ENCODE measurements at regions not wholly inside any gene's neighbourhood (a gene's known extent, or its start where the extent isn't known, plus 50 kb on each side); places are given as distances from the start of the nearest gene placed in this dataset.
"Not testable (repeated sequence)": the region's sequence is repeated elsewhere in the genome, so short reads cannot be mapped to it uniquely, and the experiment has no call there.

DNA sequence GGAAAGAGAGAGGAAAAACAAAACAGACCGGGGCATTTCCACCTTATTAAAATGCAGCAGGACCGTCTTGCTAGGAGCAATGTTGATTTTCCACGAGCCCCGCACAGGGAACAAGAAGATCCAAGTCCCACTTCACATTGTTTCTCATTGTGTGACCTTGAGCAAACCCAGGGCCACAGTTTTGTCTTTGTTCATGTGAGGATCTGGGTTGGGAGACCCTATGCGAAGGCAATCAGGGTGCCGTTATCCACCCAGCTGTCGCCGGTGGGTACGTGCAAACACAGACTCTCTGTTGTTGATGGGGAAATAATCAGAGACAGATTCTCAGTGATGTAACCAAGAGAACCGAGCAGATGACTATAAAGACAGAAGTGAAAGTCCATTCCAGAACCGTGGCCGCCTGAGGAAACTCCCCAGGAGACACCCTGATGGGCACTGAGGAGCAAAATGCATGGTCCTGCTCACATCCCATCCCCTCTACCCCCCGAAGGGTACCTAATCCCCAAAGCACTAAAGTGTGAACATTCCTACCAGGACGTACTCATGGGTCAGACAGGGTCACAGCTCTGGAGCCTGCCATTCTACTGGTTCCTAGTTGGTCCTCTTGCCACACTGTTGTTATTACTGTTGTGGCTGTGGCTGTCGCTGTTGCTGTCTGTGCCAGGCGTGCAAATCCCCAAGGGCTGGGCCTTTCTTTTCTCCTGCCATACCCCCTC, 102.7 kb upstream of the RBPJ start:
- DNase-seq = peak; percentile 85 to 88

DNA sequence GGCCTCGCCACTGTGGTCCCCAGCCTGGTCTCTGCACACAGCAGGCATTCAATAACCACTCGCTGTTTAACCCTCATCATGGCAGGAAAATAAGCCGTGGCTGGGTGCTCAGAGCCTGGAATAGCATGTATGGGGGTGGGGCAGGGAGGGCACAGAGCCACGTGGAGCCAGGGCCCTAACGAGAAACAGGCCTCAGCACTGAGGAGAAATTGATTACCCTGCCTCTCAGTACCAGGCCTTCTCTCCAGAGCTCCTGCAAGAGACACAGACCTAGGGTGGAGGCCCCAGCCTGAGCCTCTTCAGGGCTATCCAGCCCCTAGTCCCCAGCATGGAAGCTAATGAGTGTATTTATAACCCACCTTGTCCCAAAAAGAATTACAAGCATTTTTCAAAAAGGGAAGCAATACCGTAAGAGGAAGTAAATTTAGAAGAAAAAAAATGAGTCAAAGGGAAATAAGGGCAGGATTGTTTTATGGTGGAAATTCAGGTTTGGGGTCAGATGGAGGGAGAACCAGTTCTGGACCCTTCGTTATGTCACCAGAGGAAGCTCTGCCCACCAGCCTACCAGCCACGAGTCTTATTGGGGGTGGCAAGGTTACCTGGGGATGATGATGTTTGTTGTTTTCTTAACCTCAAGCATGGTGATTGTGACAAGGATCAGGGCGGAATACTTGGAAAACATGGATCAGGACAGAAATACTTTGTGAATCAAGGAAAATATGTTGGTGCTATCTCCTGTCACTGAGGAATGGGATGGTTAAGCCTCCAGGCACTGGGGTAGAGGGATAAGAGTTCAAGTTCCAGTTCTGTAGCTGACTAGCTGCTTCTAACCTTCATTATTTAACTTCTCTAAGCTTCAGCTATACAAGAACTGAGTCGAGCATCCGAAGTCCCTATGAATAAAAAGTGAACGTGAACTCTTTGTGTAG, 101.9 kb upstream of the RBPJ start:
- DNase-seq = peak; percentile 59 to 78

DNA sequence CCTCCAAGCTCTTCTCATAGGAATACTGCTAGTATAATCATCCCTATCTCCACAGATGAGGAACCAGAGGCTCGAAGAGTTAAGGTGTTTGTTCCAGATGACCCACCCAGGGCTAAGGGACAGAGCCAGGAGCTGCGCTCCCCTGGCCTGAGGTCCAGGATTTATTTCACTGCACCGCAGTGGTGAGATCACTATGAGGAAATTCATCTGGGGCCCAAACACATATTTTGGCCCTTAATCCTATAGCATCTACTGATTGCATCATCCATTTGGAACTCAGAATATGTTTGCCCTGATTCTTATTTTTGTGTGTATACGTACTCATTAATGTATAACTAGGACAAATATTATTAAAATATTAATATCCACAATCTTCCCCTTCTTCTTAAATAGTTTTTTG, 100.1 kb upstream of the RBPJ start:
- no peak for DNase-seq

DNA sequence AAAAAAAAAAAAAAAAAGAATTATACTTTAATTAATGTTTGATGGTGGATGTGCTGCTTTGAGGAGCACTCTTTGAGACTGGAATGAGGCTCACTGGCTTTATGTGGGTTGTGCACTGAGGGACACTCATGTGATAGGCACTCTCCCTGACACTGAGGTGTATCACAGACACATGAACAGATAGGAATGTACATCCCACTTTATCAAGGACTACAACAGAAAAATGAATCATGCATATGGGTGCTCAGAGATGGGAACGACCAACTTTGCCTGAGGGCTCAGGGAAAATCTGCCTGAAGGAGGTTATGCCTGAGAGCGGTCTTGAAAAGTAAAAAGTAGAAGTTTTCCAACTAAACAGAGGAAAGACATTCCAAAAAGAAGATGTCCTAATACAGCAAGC, 97.7 kb upstream of the RBPJ start:
- no peak for DNase-seq

DNA sequence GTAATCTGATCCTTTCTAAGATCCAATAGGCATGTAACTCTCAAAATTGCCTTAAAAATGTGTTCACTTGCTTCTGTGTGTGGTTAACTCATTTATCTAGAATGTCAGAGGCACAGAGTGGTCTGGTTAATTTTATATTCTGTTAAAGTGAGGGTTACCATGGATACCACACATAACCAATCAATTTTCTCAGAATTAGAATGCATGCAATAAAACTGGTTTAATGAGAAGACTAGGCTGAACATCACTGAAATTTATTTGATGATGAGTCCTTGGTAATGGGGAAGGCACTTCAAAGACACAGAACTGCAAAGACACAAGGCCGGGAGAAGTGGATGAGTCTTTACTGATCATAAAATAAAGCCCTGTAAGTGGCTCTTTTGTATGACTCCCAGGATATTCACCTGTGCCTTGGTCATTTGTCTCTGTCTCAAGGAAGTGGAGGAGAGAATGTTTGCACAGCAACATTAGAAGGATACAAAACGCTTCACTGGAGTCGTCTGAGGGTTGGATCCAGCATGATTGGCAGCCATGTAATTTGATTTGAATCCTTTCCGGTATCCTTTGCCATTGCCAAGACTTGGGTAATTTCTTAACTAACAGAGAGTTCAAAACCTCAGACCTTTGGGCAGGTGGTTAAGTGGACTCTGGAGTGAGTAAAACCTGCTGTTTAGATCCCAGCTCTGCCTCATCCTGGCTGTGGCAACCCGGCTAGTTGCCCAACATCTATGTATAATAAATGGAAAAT, 94.0 kb upstream of the RBPJ start:
- no peak for DNase-seq

DNA sequence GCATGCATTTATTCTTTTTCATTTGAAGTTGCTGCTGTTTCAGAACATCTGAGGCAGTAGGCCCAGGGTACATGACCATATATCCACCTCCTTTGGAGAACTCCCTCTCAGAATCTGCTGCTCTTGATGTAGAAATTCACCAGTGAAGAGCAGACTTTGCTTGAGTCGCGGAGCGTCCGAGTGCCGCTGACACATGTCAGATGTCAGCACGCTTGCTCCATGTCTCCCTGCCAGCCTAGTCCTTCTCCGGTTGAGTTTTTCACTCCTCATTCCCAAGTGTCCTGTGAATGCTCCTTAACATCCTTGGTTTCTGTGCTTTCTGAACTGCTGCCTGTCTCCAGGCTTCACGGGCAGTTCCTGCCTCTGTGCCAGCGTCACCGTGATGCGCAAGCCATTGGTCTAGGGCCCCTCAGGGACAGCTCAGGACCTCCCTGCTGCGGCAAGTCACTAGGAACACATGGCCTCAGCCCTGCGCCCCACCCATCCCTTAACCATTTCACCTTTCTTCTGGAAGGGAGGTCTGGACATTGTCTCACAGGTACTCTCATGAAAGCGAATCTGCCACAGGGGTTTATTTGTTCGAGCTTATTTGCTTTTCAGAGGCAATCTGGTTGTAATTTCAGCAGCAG, 93.1 kb upstream of the RBPJ start:
- no peak for DNase-seq

DNA sequence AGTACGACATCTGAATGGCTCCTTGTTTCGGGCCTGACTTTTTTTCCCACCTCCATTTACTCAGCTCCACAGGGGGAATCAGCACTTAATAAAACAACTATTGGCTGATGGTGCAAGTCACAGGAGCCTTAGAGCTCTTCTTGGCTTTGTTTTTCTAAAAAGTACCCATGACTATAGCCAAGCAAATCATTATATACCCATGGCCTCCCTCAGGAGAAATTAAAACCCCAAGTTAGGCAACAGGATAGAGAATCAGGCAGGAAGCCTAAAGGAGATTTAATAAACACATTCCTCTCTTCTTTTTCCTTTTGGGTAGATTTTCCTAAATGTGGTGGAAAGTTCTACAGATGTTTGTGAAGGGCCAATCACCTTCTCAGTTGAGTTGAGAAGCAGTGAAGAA, 91.9 kb upstream of the RBPJ start:
- DNase-seq = no peak

DNA sequence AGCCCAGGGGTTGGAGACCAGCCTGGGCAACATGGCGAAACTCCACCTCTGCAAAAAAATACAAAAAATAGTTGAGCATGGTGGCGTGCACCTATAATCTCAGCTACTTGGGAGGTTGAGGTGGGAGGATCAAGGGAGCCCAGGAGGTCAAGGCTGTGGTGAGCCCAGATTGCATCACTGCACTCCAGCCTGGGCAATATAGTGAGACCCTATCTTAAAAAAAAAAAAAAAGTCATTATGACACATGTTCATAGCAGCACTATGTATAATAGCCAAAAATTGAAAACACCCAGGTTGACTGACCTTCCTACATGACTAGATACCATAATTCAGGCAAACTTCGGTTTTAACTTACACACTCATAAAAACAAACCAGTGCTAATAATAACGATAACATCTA, 90.8 kb upstream of the RBPJ start:
- no peak for DNase-seq

DNA sequence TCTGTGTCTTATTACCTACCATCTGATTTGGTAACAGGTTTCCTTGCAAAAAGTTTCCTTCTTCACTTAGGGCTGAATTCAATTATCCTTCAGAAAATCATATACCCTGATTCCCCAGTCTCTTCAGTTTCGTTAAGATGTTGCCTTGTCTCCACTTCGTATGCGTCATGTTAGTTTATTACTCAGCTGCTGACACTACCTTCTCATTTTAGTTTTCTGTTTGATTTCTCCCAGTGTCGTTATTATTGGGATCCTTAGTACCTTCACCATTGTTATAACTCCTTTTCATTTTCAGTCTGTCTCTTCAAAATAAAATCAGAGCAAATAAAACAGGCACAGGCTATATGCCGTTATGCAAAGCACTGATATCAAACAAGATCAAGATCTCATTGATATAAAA, 87.5 kb upstream of the RBPJ start:
- no peak for DNase-seq

DNA sequence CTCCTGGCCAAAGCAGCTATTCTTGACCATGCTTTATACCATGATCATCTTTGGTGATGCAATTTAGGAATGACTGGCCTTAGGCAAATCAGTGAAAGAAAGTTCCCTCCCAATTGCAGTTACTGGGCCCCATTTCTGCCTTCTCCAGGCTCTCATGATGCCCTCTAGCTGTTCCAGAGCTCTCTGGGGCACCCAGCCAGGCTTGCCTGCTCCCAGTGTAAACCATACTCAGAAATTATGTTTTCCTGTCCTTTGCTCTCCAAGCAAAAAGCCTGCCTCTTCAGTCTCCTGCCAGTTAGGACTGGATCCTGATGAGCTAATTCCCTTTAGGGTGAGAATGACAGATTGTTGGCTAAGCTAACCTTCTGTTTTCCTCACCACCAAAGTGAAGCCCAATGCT, 85.3 kb upstream of the RBPJ start:
- peak; percentile 87 for DNase-seq

DNA sequence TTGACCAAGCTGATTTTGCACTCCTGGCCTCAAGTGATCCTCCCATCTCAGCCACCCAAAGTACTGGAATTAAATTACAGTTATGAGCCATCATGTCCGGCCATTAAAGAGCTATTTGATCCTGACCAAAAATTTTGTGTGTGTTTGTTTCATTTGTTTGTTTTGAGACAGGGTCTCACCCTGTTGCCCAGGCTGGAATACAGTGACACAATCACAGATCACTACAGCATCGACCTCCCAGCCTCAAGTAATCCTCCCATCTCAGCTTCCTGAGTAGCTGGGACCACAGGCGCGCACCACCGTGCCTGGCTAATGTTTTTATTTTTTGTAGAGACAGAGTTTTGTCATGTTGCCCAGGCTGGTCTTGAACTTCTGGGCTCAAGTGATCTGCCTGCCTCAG, 82.9 kb upstream of the RBPJ start:
- no peak for DNase-seq

DNA sequence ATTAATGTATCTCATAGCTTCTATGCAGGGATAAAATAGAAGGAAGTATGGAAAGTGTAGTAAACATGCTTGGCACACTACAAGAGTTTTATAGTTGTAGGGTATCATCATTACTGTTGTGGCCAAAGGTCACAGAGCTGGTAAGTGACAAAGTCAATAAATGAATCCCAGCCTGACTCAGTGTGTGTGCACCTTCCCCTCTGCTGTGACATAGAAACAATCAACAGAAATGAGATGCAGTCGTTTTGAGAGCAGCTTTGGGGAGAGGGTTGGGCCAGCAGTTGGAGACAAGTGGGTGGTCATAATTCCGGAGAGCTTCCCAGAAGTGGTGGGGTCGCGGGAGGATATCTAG, 82.4 kb upstream of the RBPJ start:
- no peak for DNase-seq

DNA sequence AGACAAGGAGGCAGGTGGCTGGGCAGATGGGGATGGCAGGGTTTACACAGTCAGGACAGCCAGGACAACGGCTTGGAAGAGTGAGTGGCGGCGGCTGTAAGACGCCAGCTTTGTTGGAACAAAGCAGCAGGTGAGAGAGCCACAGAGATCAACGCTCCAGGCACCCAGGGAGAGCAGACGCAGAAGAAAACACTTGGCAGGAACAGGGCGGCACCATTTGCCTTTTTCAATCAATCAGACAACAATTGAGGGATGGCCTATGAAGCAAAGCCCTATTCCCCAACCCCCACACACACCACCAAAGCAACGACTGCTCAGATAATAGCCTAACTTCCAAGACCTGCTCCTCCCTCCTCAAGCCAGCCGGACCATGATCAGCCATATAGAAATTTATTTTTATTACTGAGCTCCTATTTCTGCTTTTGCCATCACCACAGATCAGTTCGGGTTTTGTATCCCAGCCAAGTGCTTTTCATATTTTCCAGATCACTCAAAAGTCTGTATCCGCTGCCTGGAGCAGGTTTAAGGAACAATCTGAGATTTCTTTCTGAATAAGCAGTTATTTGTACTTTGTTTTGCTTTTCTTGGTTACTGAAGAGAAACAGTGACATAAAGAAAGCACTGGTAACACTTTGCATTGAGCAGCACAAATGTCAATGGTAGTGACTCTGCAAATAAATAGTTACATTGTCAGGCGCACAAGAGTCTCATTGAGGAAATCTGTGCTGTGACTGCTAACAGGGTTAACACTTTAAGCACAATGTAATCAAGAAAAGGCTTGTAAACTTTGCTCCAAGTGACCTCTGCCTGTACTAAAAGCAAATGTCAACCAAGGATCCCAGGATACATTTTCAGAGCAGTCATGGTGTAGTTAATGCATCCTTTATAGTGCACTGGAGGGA, 81.8 kb upstream of the RBPJ start:
- no peak for DNase-seq

DNA sequence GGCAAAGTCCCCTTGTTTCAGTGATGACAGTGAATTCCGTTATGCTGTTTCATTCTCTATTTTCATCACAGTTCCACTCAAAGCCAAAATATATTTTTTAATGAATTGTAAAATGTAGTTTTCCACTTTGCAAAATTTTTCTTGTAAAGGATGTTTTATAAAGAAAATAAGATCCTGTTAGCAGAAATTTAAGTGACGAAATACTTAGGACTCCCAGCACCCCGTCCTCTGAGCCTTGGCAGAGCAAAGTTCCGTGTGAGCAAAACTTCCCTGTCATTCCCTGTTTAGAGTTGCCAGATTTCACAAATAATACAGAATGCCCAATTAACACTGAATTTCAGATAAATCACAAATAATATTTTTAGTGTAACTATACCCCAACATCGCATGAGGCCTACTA, 81.0 kb upstream of the RBPJ start:
- DNase-seq = no peak

DNA sequence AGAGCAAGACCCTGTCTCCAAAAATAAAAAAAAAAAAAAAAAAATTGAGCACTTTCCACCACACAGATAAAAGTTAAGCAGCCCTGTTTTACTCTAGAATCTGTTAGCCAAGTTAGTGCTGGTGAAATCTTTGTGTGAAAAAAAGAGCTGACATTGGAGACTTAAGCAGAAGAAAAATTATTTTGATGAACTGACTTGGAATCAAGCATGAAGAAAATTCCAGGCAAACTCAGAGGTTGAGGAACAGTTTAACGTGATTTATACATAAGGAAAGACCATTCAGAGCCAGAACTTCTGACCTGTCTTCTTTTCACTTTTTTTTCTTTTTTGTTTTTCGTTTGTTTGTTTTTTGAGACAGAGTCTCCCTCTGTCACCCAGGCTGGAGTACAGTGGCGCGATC, 79.6 kb upstream of the RBPJ start:
- DNase-seq = no peak

DNA sequence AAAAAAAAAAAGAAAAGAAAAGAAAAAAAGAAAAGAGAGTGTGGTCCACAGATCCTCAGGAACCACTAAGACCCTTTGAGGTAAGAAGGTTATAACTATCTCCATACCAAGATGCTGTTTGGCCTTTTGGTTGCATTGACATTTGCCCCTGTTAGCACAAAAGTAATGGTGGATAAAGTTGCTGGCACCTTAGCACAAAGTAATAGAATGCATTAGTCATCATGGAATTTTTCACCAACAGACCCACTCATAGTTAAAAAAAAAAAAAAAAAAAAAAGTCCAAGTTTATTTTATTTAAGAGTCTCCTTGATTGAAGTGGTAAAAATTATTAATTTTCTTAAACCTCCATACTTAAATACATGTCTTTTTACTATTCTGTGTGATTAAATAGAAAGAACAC, 78.4 kb upstream of the RBPJ start:
- no peak for DNase-seq

DNA sequence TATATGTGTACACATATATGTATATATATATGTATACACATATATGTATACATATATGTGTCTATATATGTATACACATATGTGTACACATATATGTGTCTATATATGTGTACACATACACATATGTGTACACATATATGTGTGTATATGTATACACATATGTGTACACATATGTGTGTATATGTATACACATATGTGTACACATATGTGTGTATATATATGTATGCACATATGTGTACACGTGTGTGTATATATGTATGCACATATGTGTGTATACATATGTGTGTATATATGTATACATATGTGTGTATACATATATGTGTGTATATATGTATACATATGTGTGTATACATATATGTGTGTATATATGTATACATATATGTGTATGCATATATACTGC, 76.7 kb upstream of the RBPJ start:
- not testable (repeated sequence) for DNase-seq

DNA sequence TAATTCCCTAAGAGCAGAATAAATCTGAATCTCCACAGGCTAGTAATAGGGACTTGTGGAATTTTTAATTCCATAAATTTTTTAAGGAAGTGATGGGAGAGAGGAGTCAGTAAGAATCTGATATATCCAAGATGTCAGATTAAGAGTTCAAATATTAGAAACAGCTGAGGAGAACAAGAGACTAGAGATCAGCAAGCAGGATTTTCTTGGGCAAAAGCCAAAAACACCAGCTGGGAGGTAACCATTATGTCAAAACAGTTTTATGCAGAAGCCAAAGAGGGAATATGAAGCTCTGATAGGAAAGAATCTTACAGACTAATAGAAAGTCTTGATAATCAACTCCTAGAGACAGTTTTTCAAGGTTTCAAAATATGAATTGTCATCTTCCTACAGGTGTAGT, 72.2 kb upstream of the RBPJ start:
- no peak for DNase-seq

DNA sequence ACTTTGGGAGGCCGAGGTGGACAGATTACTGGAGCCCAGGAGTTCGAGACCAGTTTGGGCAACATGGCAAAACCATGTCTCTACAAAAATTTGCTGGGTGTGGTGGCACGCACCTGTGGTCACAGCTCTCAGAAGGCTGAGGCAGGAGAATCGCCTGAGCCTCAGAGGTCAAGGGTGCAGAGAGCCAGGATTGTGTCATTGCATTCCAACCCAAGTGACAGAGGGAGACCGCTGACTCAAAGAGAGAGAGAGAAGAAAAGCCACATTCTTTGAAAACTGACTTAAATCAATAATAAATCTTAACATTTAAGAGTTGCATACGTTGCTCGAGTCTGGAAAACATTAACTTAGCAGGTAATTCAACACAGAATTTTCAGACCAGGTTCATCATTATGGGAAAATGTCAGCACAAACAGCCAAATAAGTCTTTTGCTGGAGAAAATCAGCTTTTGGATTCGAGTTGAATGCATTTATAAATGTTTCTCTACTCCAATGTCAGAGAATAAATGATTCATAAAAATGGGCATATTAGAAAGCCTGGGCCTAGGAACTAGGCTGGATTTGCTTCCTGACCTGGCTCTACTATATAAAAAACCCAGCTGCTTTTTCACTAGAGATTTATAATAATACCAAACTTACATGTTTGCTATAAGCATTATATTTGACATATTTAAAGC, 68.3 kb upstream of the RBPJ start:
- DNase-seq = no peak

DNA sequence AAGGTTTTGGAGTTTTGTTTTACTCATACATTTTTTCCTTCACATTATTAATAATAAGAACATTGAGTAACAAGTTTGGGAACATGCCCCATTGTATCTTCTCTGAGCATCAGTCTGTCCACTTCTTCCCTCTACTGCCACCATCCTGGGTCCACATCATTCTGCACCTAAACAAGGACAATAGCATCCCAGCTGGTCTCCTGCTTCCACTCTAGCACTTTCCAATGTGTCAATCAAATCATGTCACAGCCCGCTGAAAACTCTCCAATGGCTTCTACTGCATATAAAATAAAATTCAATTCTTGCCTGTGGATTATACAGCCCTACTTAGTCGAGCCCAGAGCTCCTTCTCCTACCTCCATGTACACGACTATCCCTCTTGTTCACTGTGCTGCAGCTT, 66.8 kb upstream of the RBPJ start:
- no peak for DNase-seq

DNA sequence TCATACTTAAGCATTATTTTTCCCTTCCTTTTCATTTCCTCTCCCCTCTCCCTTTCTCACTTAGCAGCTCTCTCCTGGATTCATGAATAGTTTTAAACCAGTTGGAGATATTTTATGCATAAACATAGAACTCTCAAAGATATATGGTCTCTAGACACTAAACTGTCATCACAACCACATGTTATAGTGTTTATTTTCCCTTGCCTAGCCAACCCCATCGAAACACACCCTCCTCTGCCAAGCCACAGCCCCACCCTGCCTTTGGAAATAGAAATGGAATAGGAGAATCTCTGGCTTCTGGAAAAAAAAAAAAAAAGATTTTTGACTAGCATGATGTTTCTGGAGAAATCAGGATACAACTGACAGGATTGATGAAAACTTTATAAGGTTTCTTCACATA, 64.8 kb upstream of the RBPJ start:
- no peak for DNase-seq

DNA sequence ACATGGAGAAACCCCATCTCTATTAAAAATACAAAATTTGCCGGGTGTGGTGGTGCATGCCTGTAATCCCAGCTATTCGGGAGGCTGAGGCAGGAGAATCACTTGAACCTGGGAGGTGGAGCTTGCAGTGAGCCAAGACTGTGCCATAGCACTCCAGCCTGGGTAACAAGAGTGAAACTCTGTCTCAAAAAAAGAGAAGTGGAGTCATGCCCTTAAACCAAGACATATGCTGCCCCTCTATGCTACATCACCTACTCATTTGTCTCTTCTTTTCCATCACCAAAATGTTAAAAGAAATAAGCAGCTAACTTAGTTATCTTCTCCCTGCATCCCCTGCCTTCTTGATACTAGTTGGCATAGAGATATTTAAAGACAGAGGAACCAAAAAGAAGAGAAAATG, 63.4 kb upstream of the RBPJ start:
- DNase-seq = not testable (repeated sequence)
